Right renal cortex interstitium (tissue), 3 donors: ENCODE measurements at regions not wholly inside any gene's neighbourhood (a gene's known extent, or its start where the extent isn't known, plus 50 kb on each side); places are given as distances from the start of the nearest gene placed in this dataset.
"Not testable (repeated sequence)": the region's sequence is repeated elsewhere in the genome, so short reads cannot be mapped to it uniquely, and the experiment has no call there.

Experiments
- DNase-seq, 3 donors: peaks; one replicate each; pipeline ENCODE4 v3.0.0-alpha.2; 2013; ENCODE audit warnings: low read depth in 3 of 3, low spot score in 2 of 3

- DNase-seq, result no peak
Observed at GRCh38 chr22:49660794-49661781, 166.6 kb downstream of the BRD1 start.

GRCh38 chr22:49660321-49660720 lies 167.4 kb downstream of the BRD1 start:
- DNase-seq, result no peak

- no peak for DNase-seq
Observed at GRCh38 chr22:49659924-49660315, 167.8 kb downstream of the BRD1 start.

GRCh38 chr22:49659281-49659923 lies 168.3 kb downstream of the BRD1 start:
- no peak for DNase-seq

GRCh38 chr22:49658902-49659280 lies 168.8 kb downstream of the BRD1 start:
- no peak for DNase-seq

- DNase-seq, result no peak
Observed at GRCh38 chr22:49657974-49658590, 169.6 kb downstream of the BRD1 start.

GRCh38 chr22:49657275-49657973 lies 170.2 kb downstream of the BRD1 start:
- DNase-seq, result no peak

- not testable (repeated sequence) for DNase-seq
Observed at GRCh38 chr22:49656883-49657274, 170.8 kb downstream of the BRD1 start.

- DNase-seq, result no peak
Observed at GRCh38 chr22:49656291-49656851, 171.3 kb downstream of the BRD1 start.

- no peak for DNase-seq
Observed at GRCh38 chr22:49655168-49655812, 172.4 kb downstream of the BRD1 start.

- DNase-seq, result no peak
Observed at GRCh38 chr22:49650336-49651241, 177.1 kb downstream of the BRD1 start.

GRCh38 chr22:49649166-49650068 lies 178.3 kb downstream of the BRD1 start:
- no peak for DNase-seq

- DNase-seq, result no peak
Observed at GRCh38 chr22:49648053-49648452, 179.6 kb downstream of the BRD1 start.

- DNase-seq, result no peak
Observed at GRCh38 chr22:49647627-49648026, 180.0 kb downstream of the BRD1 start.

GRCh38 chr22:49646876-49647275 lies 180.8 kb downstream of the BRD1 start:
- DNase-seq, result no peak

GRCh38 chr22:49645791-49646550 lies 181.7 kb downstream of the BRD1 start:
- no peak for DNase-seq

- no peak for DNase-seq
Observed at GRCh38 chr22:49645257-49645656, 182.4 kb downstream of the BRD1 start.
